ENCODE measurements at regions not wholly inside any gene's neighbourhood (a gene's known extent, or its start where the extent isn't known, plus 50 kb on each side); places are given as distances from the start of the nearest gene placed in this dataset.

- TF ChIP-seq CTCF (IDR thresholded peaks at IDR 0.05): no peak
- Mint-ChIP-seq H3K27me3 (ENCODE audit: insufficient read depth) (peaks cover 33% of the 10 kb centered on the region), H3K4me1 (ENCODE audit: low read depth) (peaks cover 23% of the 10 kb centered on the region), H3K27ac (no peak overlapping the region), H3K9me3 (no peaks in the 10 kb centered on the region), H3K36me3 (ENCODE audit: low read depth) (no peaks in the 10 kb centered on the region), H3K4me3 (no peak overlapping the region)
- no peak for DNase-seq
Observed at GRCh38 chr15:70154718-70155347, 57.1 kb upstream of the TLE3 start.

- no peak overlapping the region for H3K4me3 Mint-ChIP-seq
- no peaks in the 10 kb centered on the region for H3K9me3 Mint-ChIP-seq
- H3K27me3 Mint-ChIP-seq (ENCODE audit: insufficient read depth): peaks cover 36% of the 10 kb centered on the region
- H3K36me3 Mint-ChIP-seq (ENCODE audit: low read depth): no peaks in the 10 kb centered on the region
- no peak for DNase-seq
- H3K27ac Mint-ChIP-seq: no peak overlapping the region
- no peak for TF ChIP-seq CTCF (IDR thresholded peaks at IDR 0.05)
- peaks cover 22% of the 10 kb centered on the region for H3K4me1 Mint-ChIP-seq (ENCODE audit: low read depth)
Observed at GRCh38 chr15:70153921-70154717, 56.4 kb upstream of the TLE3 start.

- Mint-ChIP-seq H3K4me3 (no peak overlapping the region), H3K9me3 (no peaks in the 10 kb centered on the region), H3K36me3 (ENCODE audit: low read depth) (no peaks in the 10 kb centered on the region), H3K27ac (no peak overlapping the region), H3K27me3 (ENCODE audit: insufficient read depth) (peaks cover 45% of the 10 kb centered on the region), H3K4me1 (ENCODE audit: low read depth) (peaks cover 13% of the 10 kb centered on the region)
- DNase-seq: no peak
- TF ChIP-seq CTCF (IDR thresholded peaks at IDR 0.05): no peak
Observed at GRCh38 chr15:70152070-70152480, 54.4 kb upstream of the TLE3 start.

- DNase-seq: no peak
- H3K27me3 Mint-ChIP-seq (ENCODE audit: insufficient read depth): peaks cover 47% of the 10 kb centered on the region
- no peak overlapping the region for H3K4me3 Mint-ChIP-seq
- H3K27ac Mint-ChIP-seq: no peak overlapping the region
- H3K4me1 Mint-ChIP-seq (ENCODE audit: low read depth): peaks cover 7% of the 10 kb centered on the region
- H3K9me3 Mint-ChIP-seq: no peaks in the 10 kb centered on the region
- H3K36me3 Mint-ChIP-seq (ENCODE audit: low read depth): no peaks in the 10 kb centered on the region
- no peak for TF ChIP-seq CTCF (IDR thresholded peaks at IDR 0.05)
Observed at GRCh38 chr15:70151462-70151861, 53.7 kb upstream of the TLE3 start.

GRCh38 chr15:70151003-70151402 is 53.3 kb upstream of the TLE3 start:
- H3K36me3 Mint-ChIP-seq (ENCODE audit: low read depth): no peaks in the 10 kb centered on the region
- no peak overlapping the region for H3K27ac Mint-ChIP-seq
- no peak for TF ChIP-seq CTCF (IDR thresholded peaks at IDR 0.05)
- peaks cover 45% of the 10 kb centered on the region for H3K27me3 Mint-ChIP-seq (ENCODE audit: insufficient read depth)
- DNase-seq: no peak
- H3K9me3 Mint-ChIP-seq: no peaks in the 10 kb centered on the region
- no peak overlapping the region for H3K4me3 Mint-ChIP-seq
- peaks cover 7% of the 10 kb centered on the region for H3K4me1 Mint-ChIP-seq (ENCODE audit: low read depth)
